HAP-1 (cell line): ENCODE measurements at regions not wholly inside any gene's neighbourhood (a gene's known extent, or its start where the extent isn't known, plus 50 kb on each side); places are given as distances from the start of the nearest gene placed in this dataset.
"Not testable (repeated sequence)": the region's sequence is repeated elsewhere in the genome, so short reads cannot be mapped to it uniquely, and the experiment has no call there.

Experiments used
- DNase-seq, 2 experiments: peaks; one replicate each; pipeline ENCODE4 v3.0.0-alpha.2; 2016 to 2020; ENCODE audit warnings: low spot score in 2 of 2
- H3K27me3 ChIP-seq: fragments of 250-450 bp; sonication (Bioruptor Pico); 2 replicates; pipeline ENCODE4 v1.5.1; 2020; ENCODE audit warnings: low read depth, mild to moderate bottlenecking, moderate library complexity
- H3K36me3 ChIP-seq: fragments of 250-450 bp; sonication (Bioruptor Pico); replicated peaks from 2 replicates; pipeline ENCODE4 v1.5.1; 2020; ENCODE audit warnings: mild to moderate bottlenecking
- H3K4me1 ChIP-seq: fragments of 250-450 bp; sonication (Bioruptor Pico); 2 replicates; pipeline ENCODE4 v1.5.1; 2020; ENCODE audit warnings: mild to moderate bottlenecking
- H3K4me3 ChIP-seq: fragments of 250-450 bp; sonication (Bioruptor Pico); 2 replicates; pipeline ENCODE4 v1.5.1; 2020; ENCODE audit warnings: mild to moderate bottlenecking, moderate library complexity
- H3K9me3 ChIP-seq: fragments of 250-450 bp; sonication (Bioruptor Pico); 2 replicates; pipeline ENCODE4 v1.5.1; 2020; ENCODE audit warnings: mild to moderate bottlenecking, moderate library complexity
- in situ Hi-C: fragments of 300-500 bp; cut with MboI; formaldehyde crosslinking; loops from 3 replicates; pipeline ENCODE4 v1.14.3; 2020; ENCODE audit warnings: low sequenced_read_pairs, inconsistent platforms, mixed read lengths

GRCh38 chr5:60463179-60463868, 236.6 kb downstream of the DEPDC1B start:
- no peaks in the 10 kb centered on the region for H3K27me3 ChIP-seq
- H3K4me3 ChIP-seq = no peak overlapping the region
- H3K9me3 ChIP-seq = no peaks in the 10 kb centered on the region
- H3K4me1 ChIP-seq = no peaks in the 10 kb centered on the region
- H3K36me3 ChIP-seq = no peaks in the 10 kb centered on the region
- no peak for DNase-seq
- in situ Hi-C loops = no loop called here

- H3K4me1 ChIP-seq = no peaks in the 10 kb centered on the region
- no peaks in the 10 kb centered on the region for H3K9me3 ChIP-seq
- in situ Hi-C loops = no loop called here
- no peak for DNase-seq
- no peaks in the 10 kb centered on the region for H3K27me3 ChIP-seq
- H3K4me3 ChIP-seq = no peak overlapping the region
- no peaks in the 10 kb centered on the region for H3K36me3 ChIP-seq
These were observed 241.3 kb downstream of the DEPDC1B start for GRCh38 chr5:60458666-60459065.

DNA sequence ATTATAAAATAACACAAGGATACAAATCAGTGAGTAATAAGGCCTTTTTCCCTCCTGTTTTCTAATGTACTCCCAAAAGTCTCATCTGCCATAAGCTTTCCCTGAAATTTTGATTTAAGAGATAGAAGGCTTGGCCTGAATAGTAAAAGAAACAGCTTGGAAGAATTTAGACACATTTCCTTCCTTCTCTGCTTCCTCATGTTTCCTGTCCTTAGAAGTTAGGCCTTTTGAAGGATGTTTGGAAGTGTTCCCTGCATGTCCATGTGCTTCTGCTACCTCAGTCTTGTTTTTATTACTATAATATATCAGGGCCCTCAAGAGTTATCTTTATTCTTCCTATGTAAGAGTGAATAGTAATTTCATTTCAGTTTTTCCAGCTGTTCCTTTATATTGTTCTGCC, 242.7 kb downstream of the DEPDC1B start:
- in situ Hi-C loops = no loop called here
- DNase-seq = no peak
- H3K9me3 ChIP-seq = no peaks in the 10 kb centered on the region
- no peaks in the 10 kb centered on the region for H3K36me3 ChIP-seq
- no peaks in the 10 kb centered on the region for H3K27me3 ChIP-seq
- no peak overlapping the region for H3K4me3 ChIP-seq
- no peaks in the 10 kb centered on the region for H3K4me1 ChIP-seq

- in situ Hi-C loops = no loop called here
- no peak for DNase-seq
- no peaks in the 10 kb centered on the region for H3K9me3 ChIP-seq
- H3K27me3 ChIP-seq = no peaks in the 10 kb centered on the region
- H3K4me1 ChIP-seq = no peaks in the 10 kb centered on the region
- no peak overlapping the region for H3K4me3 ChIP-seq
- H3K36me3 ChIP-seq = no peaks in the 10 kb centered on the region
These were observed 244.4 kb downstream of the DEPDC1B start for GRCh38 chr5:60455589-60455988.

GRCh38 chr5:60454277-60454676, 245.7 kb downstream of the DEPDC1B start:
- in situ Hi-C loops, H3K27me3 ChIP-seq, H3K4me3 ChIP-seq, H3K36me3 ChIP-seq, H3K4me1 ChIP-seq, DNase-seq, H3K9me3 ChIP-seq: not testable (repeated sequence)

- in situ Hi-C loops = no loop called here
- no peak overlapping the region for H3K4me3 ChIP-seq
- no peaks in the 10 kb centered on the region for H3K4me1 ChIP-seq
- no peaks in the 10 kb centered on the region for H3K36me3 ChIP-seq
- H3K9me3 ChIP-seq = no peaks in the 10 kb centered on the region
- DNase-seq = no peak
- no peaks in the 10 kb centered on the region for H3K27me3 ChIP-seq
These were observed 246.6 kb downstream of the DEPDC1B start for GRCh38 chr5:60453186-60453976.

GRCh38 chr5:60448600-60448999, 251.4 kb downstream of the DEPDC1B start:
- in situ Hi-C loops = no loop called here
- Histone ChIP-seq H3K4me1 (no peaks in the 10 kb centered on the region), H3K4me3 (no peak overlapping the region), H3K9me3 (no peaks in the 10 kb centered on the region), H3K27me3 (no peaks in the 10 kb centered on the region), H3K36me3 (no peaks in the 10 kb centered on the region)
- DNase-seq = no peak

DNA sequence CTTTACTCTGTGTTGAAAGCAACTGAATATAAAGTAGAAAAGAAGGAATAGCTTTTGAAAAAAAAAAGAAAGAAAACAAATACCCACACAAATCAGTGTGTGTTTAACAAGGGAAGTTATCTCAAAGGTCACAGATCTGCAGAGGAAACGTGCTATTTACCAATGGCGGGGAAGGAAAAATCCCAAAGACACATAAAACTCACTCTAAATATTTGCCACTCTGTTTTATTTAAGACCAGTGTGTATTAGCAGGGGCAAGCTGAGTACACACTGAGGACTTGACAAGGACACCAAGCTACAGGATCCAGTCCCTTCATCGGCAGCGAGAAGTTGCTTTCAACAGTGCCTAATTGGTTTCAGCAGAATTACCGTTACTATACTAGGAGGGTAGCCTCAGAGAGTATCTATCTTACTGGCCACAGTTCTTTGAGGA, 252.5 kb downstream of the DEPDC1B start:
- in situ Hi-C loops = no loop called here
- no peak for DNase-seq
- Histone ChIP-seq H3K36me3 (no peaks in the 10 kb centered on the region), H3K27me3 (no peaks in the 10 kb centered on the region), H3K9me3 (no peaks in the 10 kb centered on the region), H3K4me1 (no peaks in the 10 kb centered on the region), H3K4me3 (no peak overlapping the region)

- H3K9me3 ChIP-seq = no peaks in the 10 kb centered on the region
- no peaks in the 10 kb centered on the region for H3K36me3 ChIP-seq
- no peaks in the 10 kb centered on the region for H3K4me1 ChIP-seq
- no peak for DNase-seq
- H3K4me3 ChIP-seq = no peak overlapping the region
- no peaks in the 10 kb centered on the region for H3K27me3 ChIP-seq
- in situ Hi-C loops = no loop called here
These were observed 253.0 kb downstream of the DEPDC1B start for GRCh38 chr5:60446917-60447316.

DNA sequence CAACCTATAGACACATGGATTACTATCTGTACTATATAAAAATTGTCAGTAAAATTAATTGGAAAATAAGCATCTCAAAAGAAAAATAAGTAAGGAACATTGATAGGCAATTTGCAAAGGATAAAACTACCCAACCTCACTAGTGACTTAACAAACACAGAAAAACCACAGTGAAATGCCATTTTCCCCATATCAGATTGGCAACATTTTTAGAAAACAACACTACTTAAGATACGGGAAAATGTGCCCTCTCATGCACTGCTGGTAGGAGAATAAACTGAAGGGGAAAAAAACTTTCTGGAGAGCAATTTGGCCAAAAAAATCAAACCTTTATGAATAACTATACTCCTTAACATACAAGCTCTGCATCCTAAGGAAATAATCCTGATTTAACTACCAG, 254.0 kb downstream of the DEPDC1B start:
- Histone ChIP-seq H3K9me3 (no peaks in the 10 kb centered on the region), H3K4me1 (no peaks in the 10 kb centered on the region), H3K4me3 (no peak overlapping the region), H3K36me3 (no peaks in the 10 kb centered on the region), H3K27me3 (no peaks in the 10 kb centered on the region)
- no peak for DNase-seq
- in situ Hi-C loops = no loop called here

DNA sequence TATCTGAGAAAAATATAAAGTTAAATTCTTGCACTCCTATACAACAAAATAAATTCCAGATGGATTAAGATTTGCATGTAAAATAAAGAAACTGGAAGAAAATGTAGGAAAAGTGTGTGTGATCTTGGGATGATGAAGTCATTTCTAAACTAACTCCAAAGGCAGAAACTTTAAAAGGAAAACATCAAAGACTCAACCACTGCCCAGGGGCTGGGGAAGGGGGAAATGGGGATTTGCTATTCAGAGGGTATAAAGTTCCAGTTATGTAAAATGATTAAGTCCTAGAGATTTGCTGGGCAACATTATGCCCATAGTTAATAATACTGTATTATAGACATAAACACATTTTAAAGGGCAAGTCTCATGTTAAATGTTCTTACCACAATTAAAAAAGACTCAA, 254.5 kb downstream of the DEPDC1B start:
- Histone ChIP-seq H3K4me3 (no peak overlapping the region), H3K36me3 (no peaks in the 10 kb centered on the region), H3K4me1 (no peaks in the 10 kb centered on the region), H3K27me3 (no peaks in the 10 kb centered on the region), H3K9me3 (no peaks in the 10 kb centered on the region)
- no peak for DNase-seq
- in situ Hi-C loops = no loop called here

DNA sequence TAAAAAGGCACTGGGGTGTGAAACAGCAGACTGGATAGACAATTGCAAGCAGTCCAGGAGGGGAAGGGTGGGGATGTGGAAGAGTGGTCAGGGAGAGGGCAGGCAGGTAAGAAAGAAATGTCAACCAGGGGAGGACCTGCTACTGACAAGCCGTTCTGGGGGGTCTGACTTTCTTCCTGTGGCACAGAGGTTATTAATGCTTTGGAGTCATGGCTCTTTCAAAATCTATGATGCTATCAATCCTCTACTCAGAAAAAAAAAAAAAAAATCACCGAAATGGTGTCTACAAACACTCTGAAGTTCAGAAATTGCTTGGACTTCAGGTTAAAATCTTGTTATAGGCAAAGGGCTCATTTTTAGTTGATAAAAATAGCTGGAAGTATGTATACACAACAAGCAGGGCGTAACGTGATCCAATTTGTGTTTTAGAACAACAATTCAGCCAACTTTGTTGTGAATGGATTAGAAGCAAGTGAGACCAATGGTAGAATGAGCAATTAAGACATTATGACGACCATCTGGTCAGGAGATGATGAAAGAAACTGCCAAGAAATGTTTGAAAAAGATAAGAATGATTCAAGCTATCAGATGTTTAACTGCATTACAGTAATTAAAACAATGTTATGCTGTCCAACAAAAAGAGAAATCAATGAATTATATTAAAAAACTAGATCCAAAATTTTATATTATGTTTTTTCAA, 255.2 kb downstream of the DEPDC1B start:
- no peaks in the 10 kb centered on the region for H3K9me3 ChIP-seq
- H3K27me3 ChIP-seq = no peaks in the 10 kb centered on the region
- no peak for DNase-seq
- no peaks in the 10 kb centered on the region for H3K36me3 ChIP-seq
- no peak overlapping the region for H3K4me3 ChIP-seq
- no peaks in the 10 kb centered on the region for H3K4me1 ChIP-seq
- in situ Hi-C loops = no loop called here

- H3K4me3 ChIP-seq = no peak overlapping the region
- no peaks in the 10 kb centered on the region for H3K9me3 ChIP-seq
- no peak for DNase-seq
- in situ Hi-C loops = no loop called here
- no peaks in the 10 kb centered on the region for H3K27me3 ChIP-seq
- no peaks in the 10 kb centered on the region for H3K36me3 ChIP-seq
- no peaks in the 10 kb centered on the region for H3K4me1 ChIP-seq
These were observed 260.4 kb downstream of the DEPDC1B start for GRCh38 chr5:60439552-60439951.

GRCh38 chr5:60437308-60437707, 262.7 kb downstream of the DEPDC1B start:
- in situ Hi-C loops = no loop called here
- DNase-seq = no peak
- Histone ChIP-seq H3K4me1 (no peaks in the 10 kb centered on the region), H3K27me3 (no peaks in the 10 kb centered on the region), H3K36me3 (no peaks in the 10 kb centered on the region), H3K9me3 (no peaks in the 10 kb centered on the region), H3K4me3 (no peak overlapping the region)
